HUDEP-2 (cell line): ENCODE measurements at regions not wholly inside any gene's neighbourhood (a gene's known extent, or its start where the extent isn't known, plus 50 kb on each side); places are given as distances from the start of the nearest gene placed in this dataset.
"Not testable (repeated sequence)": the region's sequence is repeated elsewhere in the genome, so short reads cannot be mapped to it uniquely, and the experiment has no call there.

Source experiments
- DNase-seq, 76 experiments: peaks; one replicate each; lab custom pipeline; 2025; ENCODE audit not compliant: unreplicated experiment in 76 of 76; lab: John Stamatoyannopoulos, UW

DNA sequence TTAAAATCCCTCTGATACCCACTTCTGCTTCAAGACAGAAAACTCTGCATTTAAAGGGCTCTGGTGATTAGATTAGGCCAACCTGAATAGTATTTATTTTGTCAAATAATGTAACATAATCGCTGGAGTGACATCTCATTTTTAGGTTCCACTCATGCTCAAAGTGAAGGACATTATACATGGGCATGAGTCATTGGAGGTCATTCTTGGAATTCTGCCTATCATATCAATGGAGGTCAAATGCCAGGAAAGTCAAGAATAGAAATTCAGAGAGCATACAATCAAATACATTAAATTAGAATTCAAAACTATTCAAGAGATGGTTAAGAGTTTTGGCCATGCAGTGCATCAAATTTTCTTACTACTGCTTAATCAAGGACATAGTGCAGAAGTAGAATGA is 50.8 kb upstream of the PRSS1 start:
- DNase-seq = no peak

DNA sequence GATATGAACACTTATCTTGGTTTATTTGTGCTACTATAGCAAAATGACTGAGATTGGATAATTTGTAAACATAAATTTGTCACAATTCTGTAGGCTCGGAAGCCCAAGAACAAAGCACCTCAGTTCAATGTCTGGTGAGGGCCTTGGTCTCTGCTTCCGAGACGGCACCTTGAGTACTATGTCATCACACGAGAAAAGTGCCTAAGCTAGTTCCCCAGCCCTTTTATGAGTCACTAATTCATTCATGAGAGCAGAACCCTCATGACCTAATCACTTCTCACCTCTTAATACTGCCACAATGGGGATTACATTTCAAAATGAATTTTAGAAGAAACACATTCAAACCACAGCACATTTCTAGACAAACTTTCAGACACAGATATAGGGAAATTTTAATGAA is 52.0 kb upstream of the PRSS1 start:
- DNase-seq = no peak

DNA sequence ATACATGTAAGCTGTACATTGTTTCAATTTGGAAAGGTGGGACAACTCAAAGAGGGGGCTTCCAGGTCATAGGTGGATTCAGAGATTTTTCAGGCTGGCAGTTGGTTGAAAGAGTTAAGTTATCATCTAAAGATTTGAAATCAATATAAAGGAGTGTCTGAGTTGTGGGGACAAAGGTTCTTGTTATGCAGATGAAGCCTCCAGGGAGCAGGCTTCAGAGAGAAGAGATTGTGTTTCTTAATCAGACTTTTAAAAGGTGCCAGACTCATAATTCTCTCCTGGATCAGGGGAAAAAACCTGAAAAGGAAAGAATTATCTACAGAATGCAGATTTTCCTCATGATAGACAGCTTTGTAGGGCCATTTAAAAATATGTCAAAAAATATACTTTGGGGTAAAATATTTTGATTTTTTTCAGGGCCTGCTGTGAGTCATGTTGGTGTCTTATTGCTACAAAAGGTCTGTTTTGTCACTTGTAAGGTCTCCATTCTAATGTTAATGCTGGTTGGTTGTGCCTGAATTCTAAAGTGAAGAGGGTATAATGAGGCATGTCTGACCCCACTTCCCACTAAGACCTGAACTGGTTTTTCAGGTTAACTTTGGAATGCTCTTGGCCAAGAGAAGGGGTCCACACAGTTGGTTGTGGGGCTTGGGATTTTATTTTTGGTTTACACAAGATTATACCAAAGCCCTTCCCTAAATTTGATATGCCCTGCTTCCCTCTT is 52.7 kb upstream of the PRSS1 start:
- DNase-seq = no peak

GRCh38 chr7:142693911-142694310 is 55.4 kb upstream of the PRSS1 start:
- no peak for DNase-seq

- peak in 1 of 76 experiments; percentile 3 for DNase-seq
Measured at GRCh38 chr7:142690554-142691182, 58.6 kb upstream of the PRSS1 start.

DNA sequence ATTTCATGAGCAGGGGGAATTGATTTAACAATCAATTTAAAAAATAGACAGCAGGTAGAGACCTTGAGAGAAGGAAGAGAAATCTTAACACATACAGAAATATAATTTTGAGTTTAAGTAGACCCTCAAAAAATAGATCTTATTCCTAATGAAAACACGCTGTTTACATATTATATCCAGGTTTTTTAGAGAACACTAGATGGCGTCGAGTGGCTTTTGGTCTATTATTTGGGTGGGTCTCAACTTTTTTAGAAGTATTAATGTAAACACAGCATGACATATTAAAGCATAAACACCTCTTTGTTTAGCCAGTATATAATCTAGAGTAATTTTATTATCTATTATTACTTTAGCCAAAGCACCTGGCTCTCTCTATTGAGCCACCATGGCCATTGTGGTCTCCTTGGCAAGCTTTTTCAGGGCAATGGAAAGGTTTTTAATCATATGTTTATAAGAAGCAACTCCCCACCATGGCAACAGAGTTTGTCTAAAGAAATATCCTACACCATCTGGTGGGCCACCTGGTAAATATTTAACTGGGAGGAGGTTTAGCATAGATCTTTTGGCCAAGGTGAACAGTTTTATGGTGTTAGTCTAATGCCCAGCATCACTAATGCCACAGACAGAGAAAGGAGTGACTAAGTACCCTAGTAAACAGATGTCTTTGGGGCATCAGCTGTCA is 59.7 kb upstream of the PRSS1 start:
- DNase-seq = no peak

- DNase-seq = no peak
Measured at GRCh38 chr7:142685877-142686508, 63.3 kb upstream of the PRSS1 start.

GRCh38 chr7:142681314-142682092 is 67.8 kb upstream of the PRSS1 start:
- DNase-seq = no peak

DNA sequence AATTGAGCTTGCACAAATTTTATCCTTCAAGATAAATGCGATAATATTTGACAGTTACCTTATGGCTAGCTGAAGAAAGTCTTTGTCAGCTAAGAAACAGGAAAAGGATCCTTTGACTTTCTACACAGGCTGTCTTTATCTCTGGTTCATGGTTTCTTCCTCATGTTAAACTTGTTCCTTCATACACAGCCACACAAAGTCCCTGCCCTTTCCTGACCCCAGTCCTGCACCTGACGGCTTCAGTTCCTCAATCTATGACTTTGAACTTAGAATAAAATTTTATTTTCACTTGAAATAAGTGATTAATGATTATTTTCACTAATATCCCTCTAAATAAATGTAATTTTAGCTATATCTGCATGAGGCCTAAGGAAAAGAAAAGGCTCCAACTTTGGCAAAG is 77.8 kb upstream of the PRSS1 start:
- no peak for DNase-seq

DNA sequence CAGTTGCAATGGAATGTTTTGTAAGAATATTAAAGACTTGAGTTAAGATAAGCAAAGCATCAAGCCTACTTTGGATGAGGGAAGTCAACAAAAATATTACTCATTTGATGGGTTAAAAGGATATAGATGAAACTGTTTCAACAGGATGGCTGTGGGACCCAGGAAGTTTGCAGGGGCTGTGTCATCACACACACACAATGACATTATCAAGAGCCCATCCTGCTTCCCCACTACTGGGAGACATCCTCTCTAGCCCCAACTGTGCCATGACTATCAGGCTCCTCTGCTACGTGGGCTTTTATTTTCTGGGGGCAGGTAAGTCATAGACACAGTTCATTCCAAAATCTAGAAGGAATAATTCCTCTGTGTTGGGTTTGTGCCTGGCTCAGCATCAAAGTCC is 78.8 kb upstream of the PRSS1 start:
- DNase-seq = no peak

DNA sequence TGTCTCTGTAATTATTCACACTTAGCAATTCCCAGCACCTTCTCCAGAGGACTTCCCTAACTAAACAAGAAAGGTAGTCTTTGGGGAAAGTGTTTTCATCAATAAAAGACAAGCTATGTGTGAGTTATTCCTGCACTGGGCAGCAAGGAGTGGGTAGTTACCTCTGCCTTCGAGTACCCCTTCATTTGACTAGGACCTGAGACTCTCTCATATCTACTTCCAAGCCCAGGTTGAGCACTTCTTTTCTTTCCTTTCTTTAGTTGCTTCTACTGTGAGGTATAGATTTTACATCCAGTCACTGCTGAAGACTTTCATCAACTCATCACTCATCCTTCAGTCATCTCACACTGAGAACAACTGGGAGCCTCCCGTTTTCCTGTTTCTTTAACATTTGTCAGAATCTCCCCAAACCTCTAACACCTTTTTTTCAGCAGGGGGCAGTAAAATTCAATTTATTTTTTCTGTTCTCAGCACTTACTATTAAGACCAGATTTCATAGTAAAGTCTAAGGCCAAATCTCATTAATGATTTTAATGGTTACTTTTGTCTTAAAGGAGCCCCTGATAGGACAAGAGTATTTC is 80.1 kb upstream of the PRSS1 start:
- DNase-seq = no peak

GRCh38 chr7:142668495-142668894 is 80.8 kb upstream of the PRSS1 start:
- DNase-seq = no peak

DNA sequence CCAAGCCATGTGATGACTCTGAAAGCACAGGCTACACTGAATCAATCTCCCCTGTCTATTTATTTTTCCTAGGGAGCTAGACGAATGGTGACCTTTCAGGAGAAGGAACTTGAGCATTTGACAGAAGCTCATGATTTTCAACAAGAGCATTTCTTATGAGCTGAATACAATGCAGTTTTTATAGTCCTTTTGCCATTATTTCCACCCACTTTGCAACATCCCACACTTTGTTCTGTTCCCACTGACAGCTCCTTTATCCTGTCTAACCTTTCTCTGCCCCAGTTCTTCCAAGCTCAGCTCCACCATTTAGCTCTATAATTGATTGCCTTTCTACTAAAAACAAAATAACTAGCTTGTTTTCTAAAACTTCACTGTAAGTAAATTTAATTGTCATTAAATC is 91.9 kb upstream of the PRSS1 start:
- no peak for DNase-seq

GRCh38 chr7:142654398-142654797 is 94.9 kb upstream of the PRSS1 start:
- peak in 2 of 76 experiments; percentile 0 to 2 for DNase-seq

GRCh38 chr7:142647749-142648148 is 101.5 kb upstream of the PRSS1 start:
- no peak for DNase-seq

DNA sequence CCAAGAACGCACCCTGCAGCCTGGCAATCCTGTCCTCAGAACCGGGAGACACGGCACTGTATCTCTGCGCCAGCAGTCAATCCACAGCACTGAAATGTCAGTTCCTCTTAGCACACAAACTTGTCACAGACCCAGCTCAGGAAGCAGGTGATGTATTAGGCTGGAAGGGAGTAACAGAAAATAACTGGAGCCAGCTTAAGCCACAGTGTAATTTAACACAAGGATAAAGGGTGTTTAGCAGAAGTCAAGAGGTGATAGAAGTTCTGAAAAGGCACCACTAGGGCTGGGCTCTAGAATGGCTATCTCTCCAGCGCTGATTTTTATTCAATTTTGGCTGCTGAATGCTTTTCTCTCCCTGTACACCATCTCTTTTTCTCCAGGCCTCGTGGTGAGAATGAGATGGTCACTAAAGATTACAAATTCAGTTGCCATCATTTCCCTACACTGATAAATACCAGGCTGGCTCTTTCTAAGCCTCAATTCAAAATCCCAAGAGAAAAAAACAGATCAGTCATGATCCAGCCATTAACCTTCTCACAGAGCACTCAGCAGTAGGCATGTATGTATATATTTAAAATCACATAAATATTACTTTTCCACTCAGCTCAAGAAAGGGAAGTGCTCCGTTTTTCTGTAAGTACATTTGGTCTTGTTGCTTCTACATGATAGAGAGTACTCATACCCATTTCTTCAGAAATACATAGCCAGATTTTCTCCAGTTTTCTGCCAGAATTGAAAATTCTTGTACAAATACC is 102.7 kb upstream of the PRSS1 start:
- DNase-seq = no peak

- no peak for DNase-seq
Measured at GRCh38 chr7:142645777-142646176, 103.5 kb upstream of the PRSS1 start.

DNA sequence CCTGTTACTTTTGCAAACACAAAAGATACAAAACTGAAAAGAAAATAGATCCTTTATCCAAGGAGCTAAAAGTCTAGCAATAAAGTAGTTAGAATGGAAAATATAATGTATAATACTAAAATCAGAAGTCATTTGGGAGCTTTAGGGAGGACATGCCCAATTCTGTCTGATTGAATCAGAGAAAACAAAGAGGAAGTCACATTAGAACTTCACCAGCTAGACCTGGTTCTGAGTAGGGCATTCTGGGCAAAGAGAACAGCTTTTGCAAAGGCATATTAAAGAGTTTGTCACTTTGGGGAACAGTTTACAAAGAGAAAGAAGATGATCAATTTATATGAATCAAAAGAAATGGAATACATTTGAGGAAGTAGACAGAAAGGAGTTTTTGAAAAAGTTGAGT is 107.0 kb upstream of the PRSS1 start:
- no peak for DNase-seq

DNA sequence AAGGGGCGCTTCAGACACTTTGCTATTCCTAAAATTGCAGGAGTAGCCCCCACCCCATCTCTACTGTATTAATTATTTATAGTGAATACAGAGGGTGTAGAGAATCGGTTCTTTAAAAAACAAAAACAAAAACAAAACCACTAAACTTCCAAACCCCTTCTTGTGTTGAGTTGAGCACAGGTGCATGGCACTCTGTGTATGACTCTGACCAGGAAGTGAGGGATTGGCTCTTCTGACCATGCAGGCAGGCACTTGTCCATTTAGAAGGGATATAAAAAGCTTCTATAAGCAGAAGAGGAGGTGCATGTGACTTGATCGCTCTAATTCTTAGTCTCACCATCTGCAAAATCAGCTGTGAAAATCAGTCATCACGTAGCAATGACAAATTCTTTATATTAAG is 108.0 kb upstream of the PRSS1 start:
- not testable (repeated sequence) for DNase-seq

GRCh38 chr7:142638581-142638980 is 110.7 kb upstream of the PRSS1 start:
- DNase-seq = no peak
